ENCODE measurements at regions not wholly inside any gene's neighbourhood (a gene's known extent, or its start where the extent isn't known, plus 50 kb on each side); places are given as distances from the start of the nearest gene placed in this dataset.

GRCh38 chr20:40848096-40848495 is 159.1 kb upstream of the MAFB start:
- TF ChIP-seq CTCF (IDR thresholded peaks at IDR 0.05; ENCODE audit: insufficient read depth, low read length, severe bottlenecking), result no peak

GRCh38 chr20:40848526-40848925 is 159.5 kb upstream of the MAFB start:
- no peak for DNase-seq (ENCODE audit: low read depth)
- Histone ChIP-seq H3K27me3 (ENCODE audit: control insufficient read depth, insufficient read depth, low read length) (no peaks in the 10 kb centered on the region), H3K4me3 (ENCODE audit: low read depth, low read length) (no peak overlapping the region), H3K36me3 (ENCODE audit: control insufficient read depth, insufficient read depth, low read length) (no peaks in the 10 kb centered on the region)
- no peak for FAIRE-seq
- TF ChIP-seq CTCF (IDR thresholded peaks at IDR 0.05; ENCODE audit: insufficient read depth, low read length, severe bottlenecking), result no peak

More at GRCh38 chr20:40848096-40848495, 159.1 kb upstream of the MAFB start:
- FAIRE-seq (no peak), DNase-seq (ENCODE audit: low read depth) (no peak)
- Histone ChIP-seq H3K27me3 (ENCODE audit: control insufficient read depth, insufficient read depth, low read length) (no peaks in the 10 kb centered on the region), H3K36me3 (ENCODE audit: control insufficient read depth, insufficient read depth, low read length) (no peaks in the 10 kb centered on the region), H3K4me3 (ENCODE audit: low read depth, low read length) (no peak overlapping the region)

- Histone ChIP-seq H3K36me3 (ENCODE audit: control insufficient read depth, insufficient read depth, low read length) (no peaks in the 10 kb centered on the region), H3K4me3 (ENCODE audit: low read depth, low read length) (no peak overlapping the region), H3K27me3 (ENCODE audit: control insufficient read depth, insufficient read depth, low read length) (no peaks in the 10 kb centered on the region)
- FAIRE-seq (no peak), DNase-seq (ENCODE audit: low read depth) (no peak)
- no peak for TF ChIP-seq CTCF (IDR thresholded peaks at IDR 0.05; ENCODE audit: insufficient read depth, low read length, severe bottlenecking)
Measured at GRCh38 chr20:40849456-40849855, 160.4 kb upstream of the MAFB start.

GRCh38 chr20:40851051-40851450 is 162.0 kb upstream of the MAFB start:
- no peak overlapping the region for H3K4me3 ChIP-seq (ENCODE audit: low read depth, low read length)
- FAIRE-seq (no peak), DNase-seq (ENCODE audit: low read depth) (no peak)
- H3K27me3 ChIP-seq (ENCODE audit: control insufficient read depth, insufficient read depth, low read length), result no peaks in the 10 kb centered on the region
- H3K36me3 ChIP-seq (ENCODE audit: control insufficient read depth, insufficient read depth, low read length), result no peaks in the 10 kb centered on the region
- TF ChIP-seq CTCF (IDR thresholded peaks at IDR 0.05; ENCODE audit: insufficient read depth, low read length, severe bottlenecking), result no peak

- DNase-seq (ENCODE audit: low read depth), result no peak
- TF ChIP-seq CTCF (IDR thresholded peaks at IDR 0.05; ENCODE audit: insufficient read depth, low read length, severe bottlenecking), result no peak
- Histone ChIP-seq H3K27me3 (ENCODE audit: control insufficient read depth, insufficient read depth, low read length) (no peaks in the 10 kb centered on the region), H3K36me3 (ENCODE audit: control insufficient read depth, insufficient read depth, low read length) (no peaks in the 10 kb centered on the region), H3K4me3 (ENCODE audit: low read depth, low read length) (no peak overlapping the region)
- no peak for FAIRE-seq
Measured at GRCh38 chr20:40855269-40855668, 166.2 kb upstream of the MAFB start.

GRCh38 chr20:40856653-40857052 is 167.6 kb upstream of the MAFB start:
- TF ChIP-seq CTCF (IDR thresholded peaks at IDR 0.05; ENCODE audit: insufficient read depth, low read length, severe bottlenecking), result no peak
- DNase-seq (ENCODE audit: low read depth), result no peak
- Histone ChIP-seq H3K27me3 (ENCODE audit: control insufficient read depth, insufficient read depth, low read length) (no peaks in the 10 kb centered on the region), H3K36me3 (ENCODE audit: control insufficient read depth, insufficient read depth, low read length) (no peaks in the 10 kb centered on the region), H3K4me3 (ENCODE audit: low read depth, low read length) (no peak overlapping the region)
- FAIRE-seq, result no peak
